ENCODE measurements at regions not wholly inside any gene's neighbourhood (a gene's known extent, or its start where the extent isn't known, plus 50 kb on each side); places are given as distances from the start of the nearest gene placed in this dataset.

GRCh38 chr3:6608843-6609242 lies 252.1 kb upstream of the GRM7 start:
- no peak for TF ChIP-seq CTCF (IDR thresholded peaks at IDR 0.05)
- Histone ChIP-seq H3K27me3 (replicated peaks; ENCODE audit: insufficient read depth) (no peaks in the 10 kb centered on the region), H3K27ac (no peak overlapping the region), H3K9me3 (no peaks in the 10 kb centered on the region), H3K4me1 (ENCODE audit: control insufficient read depth in 1 of 2, low read depth in 2 of 2) (no peaks in the 10 kb centered on the region), H3K4me3 (no peak overlapping the region), H3K36me3 (no peaks in the 10 kb centered on the region)
- no peak for ATAC-seq (ENCODE audit: insufficient number of reproducible peaks, low FRiP score, low read depth)
- DNase-seq (ENCODE audit: low spot score) = no peak

GRCh38 chr3:6612034-6612616 lies 248.8 kb upstream of the GRM7 start:
- no peak for DNase-seq (ENCODE audit: low spot score)
- Histone ChIP-seq H3K36me3 (no peaks in the 10 kb centered on the region), H3K4me1 (ENCODE audit: control insufficient read depth in 1 of 2, low read depth in 2 of 2) (no peaks in the 10 kb centered on the region), H3K4me3 (no peak overlapping the region), H3K27me3 (replicated peaks; ENCODE audit: insufficient read depth) (no peaks in the 10 kb centered on the region), H3K27ac (no peak overlapping the region), H3K9me3 (no peaks in the 10 kb centered on the region)
- ATAC-seq (ENCODE audit: insufficient number of reproducible peaks, low FRiP score, low read depth) = no peak
- TF ChIP-seq CTCF (IDR thresholded peaks at IDR 0.05) = no peak

GRCh38 chr3:6622260-6622659 lies 238.7 kb upstream of the GRM7 start:
- no peaks in the 10 kb centered on the region for H3K27me3 ChIP-seq (replicated peaks; ENCODE audit: insufficient read depth)
- no peaks in the 10 kb centered on the region for H3K36me3 ChIP-seq
- H3K27ac ChIP-seq = no peak overlapping the region

GRCh38 chr3:6622712-6623111 lies 238.2 kb upstream of the GRM7 start:
- no peak overlapping the region for H3K4me3 ChIP-seq
- no peaks in the 10 kb centered on the region for H3K9me3 ChIP-seq
- no peaks in the 10 kb centered on the region for H3K4me1 ChIP-seq (ENCODE audit: control insufficient read depth in 1 of 2, low read depth in 2 of 2)
- H3K27ac ChIP-seq = no peak overlapping the region
- no peak for TF ChIP-seq CTCF (IDR thresholded peaks at IDR 0.05)
- ATAC-seq (ENCODE audit: insufficient number of reproducible peaks, low FRiP score, low read depth) (no peak), DNase-seq (ENCODE audit: low spot score) (no peak)
- H3K27me3 ChIP-seq (replicated peaks; ENCODE audit: insufficient read depth) = no peaks in the 10 kb centered on the region
- no peaks in the 10 kb centered on the region for H3K36me3 ChIP-seq

More at GRCh38 chr3:6622260-6622659, 238.7 kb upstream of the GRM7 start:
- Histone ChIP-seq H3K9me3 (no peaks in the 10 kb centered on the region), H3K4me1 (ENCODE audit: control insufficient read depth in 1 of 2, low read depth in 2 of 2) (no peaks in the 10 kb centered on the region), H3K4me3 (no peak overlapping the region)
- no peak for DNase-seq (ENCODE audit: low spot score)
- no peak for TF ChIP-seq CTCF (IDR thresholded peaks at IDR 0.05)
- ATAC-seq (ENCODE audit: insufficient number of reproducible peaks, low FRiP score, low read depth) = no peak

DNA sequence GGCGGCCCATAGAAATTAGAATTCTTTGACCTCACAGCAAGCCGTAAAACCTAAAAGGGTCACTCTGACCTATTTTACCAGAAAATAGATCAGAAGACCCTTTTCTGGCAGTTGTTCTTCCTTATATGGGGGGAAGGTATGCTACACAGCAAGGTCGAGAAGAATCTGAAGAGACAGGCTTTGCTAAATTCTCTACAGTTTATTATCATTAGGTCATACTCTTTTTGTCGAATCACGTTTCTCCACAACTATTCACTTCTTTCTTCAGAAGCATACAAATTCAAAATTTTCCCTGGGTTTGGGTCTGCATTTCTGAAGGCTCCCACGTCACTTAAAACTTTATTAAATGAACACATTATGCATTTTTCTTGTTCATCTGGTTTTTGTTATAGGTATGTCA lies 229.5 kb upstream of the GRM7 start:
- Histone ChIP-seq H3K36me3 (no peaks in the 10 kb centered on the region), H3K27ac (no peak overlapping the region), H3K4me1 (ENCODE audit: control insufficient read depth in 1 of 2, low read depth in 2 of 2) (no peaks in the 10 kb centered on the region), H3K4me3 (no peak overlapping the region), H3K9me3 (no peaks in the 10 kb centered on the region), H3K27me3 (replicated peaks; ENCODE audit: insufficient read depth) (no peaks in the 10 kb centered on the region)
- ATAC-seq (ENCODE audit: insufficient number of reproducible peaks, low FRiP score, low read depth) = no peak
- no peak for TF ChIP-seq CTCF (IDR thresholded peaks at IDR 0.05)
- DNase-seq (ENCODE audit: low spot score) = no peak
